ENCODE measurements at regions not wholly inside any gene's neighbourhood (a gene's known extent, or its start where the extent isn't known, plus 50 kb on each side); places are given as distances from the start of the nearest gene placed in this dataset.
A peak's percentile ranks its signal among the peaks of the same experiment; 100 is the strongest.

DNA sequence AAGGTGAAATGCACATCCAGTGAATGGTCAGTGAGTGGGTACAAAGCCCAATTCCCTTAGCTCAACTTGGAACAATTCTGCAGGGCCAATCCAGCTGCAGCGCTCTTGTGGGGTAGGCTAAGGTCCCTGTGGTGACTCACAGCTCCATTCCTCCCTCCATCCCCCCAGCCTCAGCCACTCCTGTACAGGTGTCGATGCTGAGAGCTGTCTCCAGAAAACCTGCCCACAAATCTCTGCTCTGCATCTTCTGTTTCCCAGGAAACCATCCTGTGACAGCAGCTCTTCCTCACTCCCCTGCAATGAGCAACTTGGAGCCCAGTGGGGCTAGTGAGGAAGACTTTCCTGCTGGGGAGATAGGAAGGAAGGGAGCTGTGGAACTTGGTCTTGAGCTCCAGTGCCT, 244.7 kb upstream of the GPR26 start:
- no peak for DNase-seq

DNA sequence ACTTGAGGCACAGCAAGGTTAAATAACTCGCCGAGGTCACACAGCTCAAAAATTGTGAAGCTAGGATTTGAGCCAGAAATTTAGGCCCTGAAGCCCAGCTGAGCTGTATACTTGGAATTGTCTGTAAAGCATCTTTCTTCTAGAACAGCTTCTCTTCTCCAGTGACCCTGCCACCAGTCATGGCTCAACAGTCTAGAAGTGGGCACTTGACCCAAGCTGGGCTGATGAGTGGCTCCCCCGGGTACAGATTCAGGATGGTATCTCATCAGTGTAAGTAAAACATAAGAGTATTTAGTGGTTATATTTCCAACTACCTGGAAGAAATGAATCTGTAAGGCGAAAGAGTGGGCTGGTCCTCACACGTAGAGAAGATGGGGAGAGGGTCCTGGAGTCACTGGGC, 243.9 kb upstream of the GPR26 start:
- no peak for DNase-seq

DNA sequence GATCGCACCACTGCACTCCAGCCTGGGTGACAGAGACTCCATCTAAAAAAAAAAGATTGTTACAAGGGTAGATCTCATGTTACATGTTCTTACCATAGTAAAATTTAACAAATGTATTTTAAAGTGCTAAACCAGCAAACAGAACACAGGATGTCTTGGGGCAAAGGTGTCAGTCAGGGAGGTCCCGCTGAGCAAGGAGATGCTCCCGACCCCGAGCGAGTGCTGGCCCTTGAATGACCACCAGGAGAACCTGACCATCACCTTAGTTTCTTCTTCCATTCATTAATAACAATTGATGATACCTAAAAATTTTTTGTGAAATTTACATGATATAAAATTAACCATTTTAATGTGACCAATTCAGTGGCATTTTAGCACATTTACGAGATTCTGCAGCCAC, 241.6 kb upstream of the GPR26 start:
- no peak for DNase-seq

DNA sequence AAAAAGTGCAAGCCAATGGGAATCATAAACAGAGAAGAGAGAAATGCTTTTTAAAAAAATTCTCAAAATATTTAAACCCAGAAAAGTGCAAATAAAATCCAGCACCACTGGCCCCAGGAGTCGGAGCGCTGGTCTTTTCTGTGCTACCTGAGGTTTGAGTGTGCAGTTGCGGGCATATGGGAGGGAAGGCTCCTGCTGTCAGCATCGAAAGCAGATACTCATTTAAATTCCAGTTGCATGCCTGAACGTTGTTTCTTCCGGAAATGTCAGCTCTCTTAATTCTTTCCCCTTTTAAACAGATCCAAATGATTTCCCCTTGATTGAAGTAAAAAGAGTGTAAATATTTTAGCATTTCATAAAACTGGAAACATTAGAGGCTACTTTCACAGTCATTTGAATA, 240.5 kb upstream of the GPR26 start:
- DNase-seq: no peak

DNA sequence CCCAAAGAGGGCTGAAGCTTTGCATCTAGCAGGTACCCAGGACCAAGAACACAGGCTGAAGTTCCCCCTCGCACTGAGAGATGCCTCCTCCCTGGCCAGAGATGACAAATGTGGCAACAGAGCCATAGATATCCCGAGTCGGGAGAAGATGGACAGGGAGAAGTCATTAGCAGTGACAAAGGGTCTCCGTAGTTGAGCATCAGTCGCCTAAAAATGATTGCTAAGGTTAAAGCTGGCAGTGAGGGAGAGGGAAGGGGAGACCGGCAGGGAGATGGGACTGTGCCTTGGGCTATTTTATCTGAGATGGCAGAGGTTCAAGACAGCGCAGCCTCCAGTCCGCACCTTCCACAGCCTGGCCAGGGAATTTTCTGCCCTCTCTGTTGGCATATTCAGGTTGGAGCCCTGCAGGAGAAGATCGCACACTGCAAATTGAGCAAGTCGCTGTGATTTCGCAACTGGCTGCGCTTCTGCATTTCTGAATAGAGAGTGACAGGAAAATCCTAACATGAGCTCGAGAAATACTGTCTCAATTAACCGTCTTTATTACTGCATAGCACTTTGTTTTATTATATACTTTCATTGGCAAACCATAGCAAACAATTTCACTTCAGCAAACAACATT, 238.9 kb upstream of the GPR26 start:
- peak; percentile 77 to 85 (median 83) for DNase-seq

DNA sequence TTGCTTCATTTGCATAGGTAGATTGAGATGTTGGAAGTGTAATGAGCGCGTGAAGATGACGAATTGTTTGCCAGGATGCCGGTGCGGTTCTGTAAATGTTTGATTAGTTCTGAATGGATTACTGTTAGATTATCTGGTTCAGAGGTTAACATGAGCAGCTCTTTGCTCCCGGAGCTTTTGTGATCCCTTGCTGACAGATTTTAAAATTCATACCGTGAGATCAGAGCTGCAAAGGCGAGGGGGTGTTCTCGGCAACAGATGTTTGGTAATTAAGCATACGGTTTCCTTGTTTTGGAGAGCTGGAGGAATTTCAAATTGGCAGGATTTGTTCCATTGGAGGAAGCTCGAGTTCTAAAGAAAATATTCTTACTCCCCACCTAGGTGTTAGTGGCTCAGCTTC, 237.8 kb upstream of the GPR26 start:
- no peak for DNase-seq

DNA sequence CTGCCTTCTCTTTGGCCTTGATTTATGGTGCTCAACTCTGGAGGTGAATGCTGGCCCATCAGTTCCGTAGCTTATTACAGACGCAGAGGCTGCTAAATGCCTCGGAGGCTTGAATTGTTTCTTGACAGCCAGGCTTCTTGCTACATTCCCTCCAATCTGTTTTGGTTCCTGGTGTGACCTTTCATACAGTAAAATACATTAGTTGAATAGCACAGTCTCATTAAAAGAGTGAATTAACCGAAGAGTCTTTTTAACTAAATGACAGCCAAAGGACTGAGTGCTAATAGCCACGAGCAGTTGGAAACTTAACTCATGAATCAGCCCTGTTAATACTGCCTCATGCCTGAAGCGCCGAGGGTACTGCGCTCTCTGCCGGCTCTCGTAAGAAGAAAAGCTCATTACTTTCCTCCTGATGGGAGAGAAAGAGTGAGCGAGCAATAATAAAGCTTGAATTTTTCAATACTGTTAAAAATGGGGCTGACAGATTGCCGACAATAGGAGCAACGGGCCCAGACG, 236.4 kb upstream of the GPR26 start:
- DNase-seq: no peak

DNA sequence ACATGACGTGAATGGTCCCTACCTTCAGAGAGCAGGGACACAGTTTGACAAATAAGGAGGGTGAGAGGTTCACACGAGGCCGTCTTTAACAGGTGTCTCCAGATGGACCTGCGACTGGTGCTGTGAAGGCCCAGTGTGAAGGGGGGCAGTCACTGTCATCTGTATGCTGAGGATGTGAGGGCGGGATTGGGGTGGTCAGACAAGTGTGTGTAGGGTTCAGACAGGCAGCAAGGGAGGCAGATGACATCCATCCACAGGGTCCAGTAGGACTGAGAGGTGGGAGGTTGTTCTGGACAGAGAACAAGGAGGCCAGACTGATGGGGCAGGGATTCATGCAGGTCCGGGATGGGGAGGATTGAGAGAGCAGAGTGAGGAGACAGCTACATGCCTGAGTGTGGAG, 232.6 kb upstream of the GPR26 start:
- no peak for DNase-seq

DNA sequence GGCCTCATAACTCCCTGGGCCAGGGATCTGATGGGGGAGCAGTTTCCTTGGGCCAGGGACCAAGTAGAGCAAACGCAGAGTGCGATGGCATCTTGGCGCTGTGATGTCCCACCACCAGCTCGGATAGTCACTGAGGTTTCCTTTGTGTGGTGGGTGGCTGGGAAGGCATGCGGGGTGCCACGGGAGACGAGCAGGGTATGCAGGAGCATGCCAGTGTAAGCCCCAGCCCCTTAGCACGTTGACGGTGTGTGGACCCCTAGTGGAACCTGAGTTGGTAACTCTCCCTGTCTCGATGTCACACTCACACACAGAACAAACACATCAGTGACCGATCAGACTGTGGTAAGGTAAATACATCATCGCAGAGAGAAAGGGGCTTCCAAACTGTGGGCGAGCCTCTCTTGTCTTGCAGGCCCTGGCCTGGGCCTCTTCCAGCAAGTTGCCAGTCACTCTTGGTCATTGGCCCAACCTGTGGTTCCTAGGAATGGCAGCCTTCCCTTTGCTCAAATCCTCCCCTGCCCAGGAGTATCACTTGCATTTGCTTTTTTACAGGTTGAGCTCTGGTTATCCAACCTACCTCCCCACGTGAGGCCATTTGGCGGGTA, 231.6 kb upstream of the GPR26 start:
- DNase-seq: no peak

DNA sequence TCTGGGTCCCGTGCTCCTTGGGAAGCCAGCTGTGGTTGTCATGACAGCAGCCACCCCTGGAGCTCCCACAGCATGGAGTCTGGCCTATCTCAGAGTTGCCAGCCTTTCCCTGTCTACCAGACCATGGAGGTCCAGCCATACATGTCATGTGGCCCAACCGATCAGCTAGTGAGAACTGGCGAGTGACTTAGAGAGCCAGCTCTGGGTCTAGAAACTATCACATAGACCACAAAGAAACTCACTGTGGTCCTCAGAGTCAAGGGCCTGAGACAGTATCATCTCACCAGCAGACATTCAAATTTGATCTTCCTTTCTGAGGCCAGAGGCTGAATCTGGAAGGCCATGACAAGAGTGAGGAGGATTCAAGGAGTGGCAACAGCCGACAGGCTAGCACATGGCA, 223.3 kb upstream of the GPR26 start:
- no peak for DNase-seq

DNA sequence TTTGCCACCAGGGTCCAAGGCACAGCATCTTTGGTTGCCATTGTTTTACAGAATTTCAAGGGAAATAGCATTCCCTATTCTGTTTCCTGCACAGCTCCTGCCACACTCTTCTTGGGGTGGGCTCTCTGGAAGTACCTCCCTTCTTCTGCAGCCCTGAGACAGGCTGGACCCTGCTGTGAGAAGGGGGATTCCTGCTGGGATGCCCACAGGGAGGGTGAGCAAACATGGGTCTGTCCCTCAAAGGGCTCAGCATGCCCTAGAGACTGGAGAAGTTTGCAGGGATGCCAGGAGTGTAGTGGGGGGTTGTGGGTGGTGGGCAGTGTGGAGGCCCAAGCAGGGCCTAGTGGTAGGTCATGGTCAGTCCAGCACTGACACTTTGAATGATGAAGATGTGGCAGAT, 222.2 kb upstream of the GPR26 start:
- DNase-seq: no peak

DNA sequence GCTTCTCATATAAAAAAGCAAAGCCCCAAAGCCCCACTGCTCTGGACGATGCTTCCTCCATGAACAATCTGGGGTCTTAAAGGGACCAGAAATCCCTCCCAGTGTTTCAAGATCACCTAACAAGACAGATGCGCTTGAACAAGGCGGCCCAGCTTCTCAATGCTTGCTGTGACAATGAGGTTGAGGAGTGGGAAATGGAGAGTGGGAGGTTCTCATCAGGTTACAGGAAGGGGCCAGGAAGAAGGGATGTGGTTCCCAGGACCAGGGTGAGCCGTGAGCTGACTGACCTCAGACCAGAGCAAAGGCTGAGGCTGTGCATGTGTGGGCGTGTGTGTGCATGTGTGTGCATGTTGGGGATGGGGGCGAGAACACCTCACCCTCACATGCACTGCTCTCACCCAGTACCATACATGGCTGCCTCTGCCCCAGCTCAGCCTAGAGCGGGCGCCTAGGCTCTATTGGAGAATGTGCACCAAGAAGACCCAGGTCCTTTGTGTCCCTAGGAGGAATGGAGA, 220.8 kb upstream of the GPR26 start:
- no peak for DNase-seq

DNA sequence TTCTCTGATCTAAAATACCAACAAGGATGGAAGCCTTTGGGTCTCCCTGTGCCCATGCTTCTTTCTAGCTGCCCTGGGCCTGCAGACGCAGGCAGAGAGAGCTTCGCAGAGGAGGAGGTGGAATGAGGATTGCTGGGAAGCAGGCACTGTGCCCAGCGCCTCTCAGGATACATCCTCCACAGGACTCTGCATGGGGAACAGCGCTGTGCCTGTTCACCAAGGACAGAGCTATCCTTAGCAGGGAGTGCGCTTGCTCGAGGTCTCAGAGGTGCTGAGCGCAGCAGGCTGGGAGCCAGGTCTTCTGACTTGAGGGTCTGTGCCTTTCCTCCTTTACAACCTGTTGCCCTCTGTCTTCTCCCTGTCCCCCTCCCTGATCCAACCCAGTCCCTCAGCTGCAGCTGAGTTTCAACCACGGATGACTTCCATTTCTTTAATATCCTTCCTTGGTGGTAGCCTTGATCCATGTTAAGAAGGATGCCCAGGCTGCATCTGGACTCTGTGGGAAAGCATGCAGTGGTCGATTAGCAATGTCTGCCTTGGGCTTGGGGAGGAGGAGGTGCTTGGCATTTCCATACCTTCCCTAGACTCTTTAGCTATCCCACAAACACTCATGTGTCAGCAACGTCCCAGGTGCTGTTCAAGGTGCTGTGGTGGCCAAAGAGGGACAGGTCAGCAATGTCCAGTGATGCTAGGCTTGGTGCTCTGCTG, 219.6 kb upstream of the GPR26 start:
- DNase-seq: no peak

DNA sequence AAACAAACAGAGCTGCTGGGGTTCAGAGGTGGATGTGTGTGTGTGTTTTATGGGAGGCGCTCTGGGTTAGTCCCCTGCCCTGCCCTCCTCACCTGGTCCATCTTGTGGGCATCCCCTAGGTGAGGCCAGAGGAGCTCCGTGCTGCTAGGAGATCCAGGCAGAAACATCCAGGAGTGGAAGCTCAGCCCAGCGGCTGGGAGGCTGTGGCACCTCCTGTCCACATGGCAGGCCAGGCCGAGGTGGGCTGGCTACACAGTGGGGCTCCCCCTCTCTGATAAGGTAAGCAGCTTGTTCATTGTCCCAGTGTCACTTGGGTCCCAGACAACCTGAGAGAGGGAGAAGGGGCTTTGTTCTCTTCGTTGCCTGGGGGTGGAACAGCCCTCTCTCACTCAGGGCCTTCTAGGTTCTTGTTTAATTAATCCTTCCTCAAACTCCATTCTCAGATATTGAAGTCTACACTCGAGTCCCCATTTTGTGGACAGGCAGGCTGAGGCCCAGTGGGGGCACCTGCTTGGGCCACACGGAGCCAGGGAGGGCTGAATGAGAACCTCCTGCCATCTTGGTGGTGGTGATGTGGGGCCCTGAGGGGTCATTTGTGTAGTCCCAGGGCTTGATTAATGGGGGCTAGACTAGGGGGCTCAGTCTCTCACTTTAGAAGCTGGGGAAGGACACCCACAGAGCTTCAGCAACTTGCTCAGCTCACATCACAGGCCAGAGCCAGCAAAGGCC, 216.8 kb upstream of the GPR26 start:
- no peak for DNase-seq

DNA sequence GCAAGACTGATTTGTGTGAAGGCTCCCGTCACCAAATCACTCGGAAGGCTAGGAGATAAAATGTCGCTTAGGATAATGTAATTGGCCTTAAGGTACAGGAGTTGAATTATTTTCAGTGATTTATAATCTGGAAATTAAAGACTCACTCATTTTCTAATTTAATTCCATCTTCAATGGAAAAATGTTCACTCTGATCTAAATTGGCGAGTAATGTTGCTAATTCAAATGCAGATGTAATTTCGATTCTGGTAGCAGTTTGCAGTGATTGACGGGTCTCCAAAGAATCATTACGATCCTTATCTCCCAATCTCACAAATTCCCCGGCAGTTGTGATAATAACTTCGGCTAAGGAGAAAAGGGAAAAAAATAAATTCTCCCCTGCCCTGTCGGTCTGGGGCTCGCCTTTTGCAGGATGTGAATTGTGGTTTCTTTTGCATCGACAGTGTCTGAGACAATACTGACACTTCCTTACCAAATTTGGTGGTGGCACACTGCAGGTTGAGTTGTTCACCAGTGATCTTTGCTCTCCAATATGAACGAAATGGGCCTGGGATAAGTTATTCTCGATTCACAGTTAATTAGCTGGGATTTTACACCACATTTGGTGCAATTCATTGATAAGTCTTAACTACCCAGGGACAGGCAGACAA, 215.1 kb upstream of the GPR26 start:
- DNase-seq: no peak

DNA sequence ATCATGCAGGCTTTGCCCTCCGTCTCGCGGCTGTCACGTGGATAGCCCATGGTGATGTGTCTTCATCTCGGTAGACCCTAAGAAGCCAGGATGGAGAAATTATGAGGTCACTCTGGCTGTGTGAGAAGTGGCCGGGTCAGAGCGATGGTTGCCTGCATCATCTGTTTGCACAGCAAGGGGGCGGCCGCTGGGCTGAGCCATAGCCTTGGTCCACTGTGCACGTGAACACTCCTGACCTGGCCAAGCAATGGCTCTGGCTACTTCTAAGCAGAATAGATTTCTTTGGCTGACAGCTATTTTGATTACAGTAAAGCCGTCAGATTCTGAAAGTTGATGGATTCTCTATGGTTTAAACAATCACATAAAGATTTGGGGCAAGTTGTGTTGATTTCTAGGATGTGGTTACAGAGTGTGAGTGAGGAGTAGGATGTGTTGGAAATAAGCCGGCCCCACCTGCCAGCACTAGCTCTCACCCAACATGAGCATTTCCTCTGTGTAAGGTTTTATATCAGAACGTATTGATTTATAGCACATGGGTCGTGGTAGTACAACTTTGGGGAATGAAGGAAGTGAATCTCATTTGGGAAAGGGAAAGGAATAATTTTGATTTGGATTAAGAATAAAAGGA, 214.4 kb upstream of the GPR26 start:
- no peak for DNase-seq

DNA sequence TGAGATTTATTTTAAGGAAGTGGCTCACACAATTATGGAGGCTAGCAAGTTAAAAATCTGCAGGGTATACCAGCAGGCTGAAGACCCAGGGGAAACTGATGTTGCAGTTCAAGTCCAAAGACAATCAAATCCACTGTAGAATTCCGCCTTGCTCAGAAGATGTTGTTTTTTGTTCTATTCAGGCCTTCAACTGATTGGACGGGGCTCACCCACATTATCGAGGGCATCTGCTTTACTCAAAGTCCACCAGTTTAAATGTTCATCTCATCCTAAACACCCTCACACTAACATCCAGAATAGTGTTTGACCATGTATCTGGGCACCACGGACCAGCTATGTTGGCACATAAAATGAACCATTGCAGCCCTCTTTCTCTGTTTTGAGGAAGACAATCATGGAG, 211.2 kb upstream of the GPR26 start:
- no peak for DNase-seq

DNA sequence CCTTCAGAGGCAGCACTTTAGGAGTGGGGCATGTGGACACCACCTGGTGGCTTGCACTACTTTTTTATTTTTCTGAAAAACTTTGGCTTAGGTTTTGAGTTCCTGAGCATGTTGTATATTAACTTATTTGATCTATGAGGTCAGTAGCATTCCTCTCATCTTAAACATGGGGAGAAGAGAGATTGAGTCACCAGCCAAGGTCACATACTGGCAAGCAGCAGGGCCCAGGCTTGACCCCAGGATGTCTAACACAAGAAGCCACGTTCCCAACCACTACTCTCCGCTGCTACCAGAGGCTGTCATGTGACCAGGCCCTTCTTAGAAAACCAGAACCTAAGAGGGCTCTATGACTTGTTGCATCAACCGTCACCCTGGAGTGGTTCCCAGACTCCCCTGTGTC, 210.3 kb upstream of the GPR26 start:
- DNase-seq: no peak

DNA sequence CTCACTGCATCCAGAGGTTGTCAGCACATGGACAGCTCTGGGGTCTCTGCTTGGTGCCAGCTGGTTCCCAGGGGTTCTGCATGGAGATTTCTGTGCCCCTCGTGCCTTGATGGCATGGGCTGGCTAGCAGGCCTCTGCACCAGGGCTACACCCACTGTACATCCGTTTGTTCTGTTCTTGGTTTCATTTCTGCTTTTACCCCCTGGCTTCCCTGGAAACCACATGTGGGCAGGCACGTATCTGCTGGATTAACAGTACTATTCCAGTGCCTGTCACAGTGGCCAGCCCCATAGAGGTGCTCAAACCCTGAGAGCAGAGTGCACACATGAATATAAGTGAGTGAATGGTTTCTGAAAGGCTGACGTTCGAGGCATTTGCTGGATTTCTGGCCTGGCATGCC, 207.2 kb upstream of the GPR26 start:
- peak in 2 of 3 donors; percentile 20 to 25 for DNase-seq

DNA sequence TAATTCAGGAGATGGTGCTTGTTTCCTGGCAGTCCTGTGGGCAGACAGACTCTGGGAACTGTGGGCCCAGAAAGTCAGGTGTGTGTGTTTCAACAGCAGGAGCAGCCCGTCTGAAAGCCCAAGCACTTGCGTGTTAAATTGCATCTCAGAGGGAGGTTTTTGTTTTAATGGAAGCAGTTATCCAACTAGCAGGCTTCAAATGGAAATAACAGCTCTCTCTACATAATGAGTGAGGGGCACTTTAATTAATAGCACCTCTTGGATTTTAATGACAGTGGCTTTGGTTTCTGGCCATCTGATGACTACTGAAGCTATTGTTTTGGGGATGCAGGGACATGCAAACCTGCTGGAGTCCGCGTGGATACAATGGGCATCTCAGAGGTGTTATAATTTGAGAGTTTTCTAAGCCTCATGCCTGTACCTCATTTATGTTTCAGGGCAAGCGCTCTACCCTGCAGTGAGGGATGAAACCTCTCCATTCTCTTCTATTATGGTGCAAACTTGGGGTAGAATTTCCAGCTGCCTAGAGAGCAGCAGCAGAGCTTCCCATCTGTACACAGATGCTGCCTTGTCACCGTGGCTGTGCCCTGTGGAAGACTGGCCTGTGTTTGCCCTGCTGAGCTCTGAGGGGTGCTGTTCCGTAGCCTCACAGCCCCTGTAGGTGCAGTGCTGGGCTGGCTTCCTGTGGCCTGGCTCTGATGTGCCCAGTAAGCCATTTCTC, 206.6 kb upstream of the GPR26 start:
- DNase-seq: no peak

DNA sequence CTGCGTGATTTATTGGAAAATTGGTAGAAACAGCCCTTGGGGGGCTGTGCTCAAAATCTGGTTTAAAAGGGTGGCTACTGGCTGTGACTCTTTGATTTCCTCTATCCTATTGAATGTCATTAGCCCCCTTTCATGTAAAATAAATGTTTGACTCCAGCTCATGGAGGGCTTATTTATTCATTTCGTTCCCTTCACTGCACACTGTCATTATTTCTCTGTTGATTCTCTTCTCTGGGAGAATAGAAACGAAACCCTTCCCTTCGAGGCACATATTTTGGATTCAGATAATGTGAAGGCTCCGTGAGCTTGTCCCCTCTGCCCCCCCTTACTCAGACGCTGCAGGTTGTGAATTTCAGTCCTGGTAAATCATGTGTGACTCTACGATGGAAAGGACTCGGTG, 203.9 kb upstream of the GPR26 start:
- no peak for DNase-seq

DNA sequence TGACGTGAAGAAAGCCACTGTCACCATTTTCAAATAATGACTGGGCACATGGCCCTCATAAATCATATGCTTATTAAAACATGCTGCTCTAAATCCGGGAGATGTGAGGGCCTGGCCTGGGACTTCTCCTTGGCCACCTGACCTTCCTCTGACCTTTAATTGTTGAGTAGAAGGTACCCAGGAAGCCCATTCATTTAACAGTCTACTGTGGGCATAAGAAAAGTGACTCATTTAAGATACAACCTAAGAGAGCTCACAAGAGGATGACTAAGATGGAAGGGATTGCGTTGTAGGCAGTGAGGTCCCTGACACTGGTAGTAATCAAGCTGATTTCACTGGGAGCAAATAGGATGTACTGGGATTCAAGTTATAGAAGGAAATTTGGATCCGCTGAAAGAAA, 203.4 kb upstream of the GPR26 start:
- DNase-seq: peak; percentile 66 to 86 (median 75)
